Activated naive CD8-positive, alpha-beta T cell treated with anti-CD3 and anti-CD28 coated beads, Interleukin-2, amount 50 U/mL, for 24 hours (primary cell): ENCODE measurements at regions not wholly inside any gene's neighbourhood (a gene's known extent, or its start where the extent isn't known, plus 50 kb on each side); places are given as distances from the start of the nearest gene placed in this dataset.

Experiments
- ATAC-seq: fragments of 150-1000 bp; cut with Tn5 transposase; one replicate; pipeline ENCODE4 v1.10.0; 2021
- DNase-seq: peaks from one replicate; pipeline ENCODE4 v3.0.0; 2021
- H3K27ac Mint-ChIP-seq: one replicate; pipeline ENCODE4 v1.8.0; 2021; ENCODE audit warnings: mild to moderate bottlenecking, mixed read lengths
- H3K27me3 Mint-ChIP-seq: one replicate; pipeline ENCODE4 v1.8.0; 2021; ENCODE audit warnings: mixed read lengths
- H3K36me3 Mint-ChIP-seq: one replicate; pipeline ENCODE4 v1.8.0; 2021; ENCODE audit warnings: low read depth, mixed read lengths
- H3K4me1 Mint-ChIP-seq: one replicate; pipeline ENCODE4 v1.8.0; 2021; ENCODE audit warnings: mixed read lengths
- H3K4me3 Mint-ChIP-seq: one replicate; pipeline ENCODE4 v1.8.0; 2021; ENCODE audit warnings: mild to moderate bottlenecking, moderate library complexity, mixed read lengths
- H3K9me3 Mint-ChIP-seq: one replicate; pipeline ENCODE4 v1.8.0; 2021; ENCODE audit warnings: mixed read lengths

- no peak for ATAC-seq
- H3K9me3 Mint-ChIP-seq: no peaks in the 10 kb centered on the region
- H3K4me1 Mint-ChIP-seq: no peaks in the 10 kb centered on the region
Measured at GRCh38 chr2:15884790-15885189, 55.6 kb upstream of the MYCN start.

DNA sequence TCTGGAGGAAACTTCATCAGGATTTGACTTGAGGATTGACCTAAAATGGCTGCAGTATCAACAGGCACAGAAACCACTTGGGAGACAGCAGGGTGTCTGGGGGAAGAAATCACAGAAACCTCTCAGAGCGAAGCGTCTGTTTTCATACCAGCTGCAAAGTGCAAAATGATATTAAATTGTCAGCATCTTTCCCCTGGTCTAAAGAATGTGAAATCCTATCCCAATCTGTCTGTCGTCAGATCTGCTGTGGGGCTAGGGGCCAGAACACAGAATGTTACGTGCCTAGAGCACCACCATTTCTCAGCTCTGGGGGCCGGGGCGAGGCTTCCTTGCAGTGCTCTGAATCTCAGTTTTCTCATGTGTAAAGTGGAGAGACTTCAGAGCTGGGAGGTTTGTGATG is 54.1 kb upstream of the MYCN start:
- H3K9me3 Mint-ChIP-seq: no peaks in the 10 kb centered on the region
- H3K4me1 Mint-ChIP-seq: no peaks in the 10 kb centered on the region
- H3K4me3 Mint-ChIP-seq: no peak overlapping the region
- H3K27ac Mint-ChIP-seq: no peak overlapping the region
- no peaks in the 10 kb centered on the region for H3K36me3 Mint-ChIP-seq
- no peak for ATAC-seq
- no peak for DNase-seq
- H3K27me3 Mint-ChIP-seq: no peaks in the 10 kb centered on the region

More at GRCh38 chr2:15884790-15885189, 55.6 kb upstream of the MYCN start:
- H3K27ac Mint-ChIP-seq: no peak overlapping the region
- H3K27me3 Mint-ChIP-seq: no peaks in the 10 kb centered on the region
- DNase-seq: no peak
- no peaks in the 10 kb centered on the region for H3K36me3 Mint-ChIP-seq
- H3K4me3 Mint-ChIP-seq: no peak overlapping the region

DNA sequence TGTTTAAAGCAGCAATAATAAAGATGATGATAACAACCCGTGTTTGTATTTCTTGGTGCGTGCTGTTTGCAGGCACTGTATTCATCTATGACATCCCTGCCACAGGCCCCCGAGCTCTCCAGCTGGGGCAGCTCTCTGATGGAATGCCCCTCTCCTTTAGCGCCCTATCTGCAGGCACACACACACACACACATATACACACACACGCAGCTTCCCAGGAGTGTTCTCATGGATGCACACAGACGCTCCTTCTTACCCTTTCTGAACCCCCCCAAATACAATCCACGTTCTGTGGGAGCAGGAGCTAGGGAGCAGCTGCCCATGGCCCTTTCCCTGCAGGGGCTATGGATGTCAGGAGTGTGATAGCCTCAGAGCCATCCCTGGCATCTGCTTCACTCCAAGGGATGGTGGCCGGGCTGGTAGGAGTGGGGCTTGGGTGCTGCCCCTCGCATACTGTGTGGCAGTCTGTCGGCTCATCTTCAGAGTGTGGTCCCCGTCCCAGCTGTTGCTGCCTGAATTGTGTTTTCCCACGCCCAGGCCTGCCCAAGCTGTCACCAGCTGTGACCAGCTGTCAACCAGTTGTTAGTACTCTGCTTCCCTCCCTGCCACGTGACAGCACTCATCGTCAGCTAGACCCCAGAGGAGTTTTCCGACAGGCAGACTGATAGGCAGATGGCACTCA is 50.8 kb upstream of the MYCN start:
- H3K27me3 Mint-ChIP-seq: no peaks in the 10 kb centered on the region
- H3K4me1 Mint-ChIP-seq: no peaks in the 10 kb centered on the region
- no peak overlapping the region for H3K4me3 Mint-ChIP-seq
- H3K27ac Mint-ChIP-seq: no peak overlapping the region
- DNase-seq (no peak), ATAC-seq (no peak)
- H3K36me3 Mint-ChIP-seq: no peaks in the 10 kb centered on the region
- H3K9me3 Mint-ChIP-seq: no peaks in the 10 kb centered on the region

DNA sequence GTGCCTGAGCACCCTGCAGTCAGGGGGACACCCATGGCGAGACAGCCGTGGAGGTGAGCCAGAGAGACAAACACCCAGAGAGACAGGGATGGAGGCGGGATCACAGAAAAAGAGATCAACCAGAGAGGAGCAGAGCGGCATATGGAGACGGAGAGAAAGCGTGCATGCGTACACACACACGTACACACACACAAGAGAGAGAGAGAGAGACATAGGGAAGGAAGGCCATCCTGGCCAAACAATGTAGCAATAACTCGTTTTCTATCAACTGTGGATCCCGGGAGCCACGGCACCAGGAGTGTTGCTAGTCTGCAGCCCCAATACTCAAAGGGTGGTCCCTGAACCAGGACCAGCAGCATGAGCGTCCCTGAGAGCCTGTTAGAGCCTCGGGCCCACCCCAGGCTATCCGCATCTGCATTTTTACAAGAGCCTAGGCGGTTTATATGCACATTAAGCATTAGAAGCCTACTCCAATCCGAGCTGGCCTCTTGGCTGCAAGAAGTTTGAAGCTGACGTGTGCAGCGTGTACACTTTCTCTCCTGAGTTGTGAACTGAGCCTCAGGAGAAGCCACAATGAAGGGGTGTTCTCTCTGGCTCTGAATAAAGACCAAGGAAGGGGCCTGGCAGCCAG is 50.1 kb upstream of the MYCN start:
- Mint-ChIP-seq H3K4me3 (no peak overlapping the region), H3K9me3 (no peaks in the 10 kb centered on the region), H3K27me3 (no peaks in the 10 kb centered on the region), H3K4me1 (no peaks in the 10 kb centered on the region), H3K27ac (no peak overlapping the region), H3K36me3 (no peaks in the 10 kb centered on the region)
- DNase-seq: no peak
- no peak for ATAC-seq
